ENCODE measurements at regions not wholly inside any gene's neighbourhood (a gene's known extent, or its start where the extent isn't known, plus 50 kb on each side); places are given as distances from the start of the nearest gene placed in this dataset.

- Histone ChIP-seq H3K36me3 (ENCODE audit: control insufficient read depth, insufficient read depth, low read length) (no peaks in the 10 kb centered on the region), H3K4me3 (replicated peaks; ENCODE audit: low read depth, low read length) (no peak overlapping the region), H3K27me3 (replicated peaks; ENCODE audit: control insufficient read depth, insufficient read depth, low read length) (no peaks in the 10 kb centered on the region)
- DNase-seq (ENCODE audit: extremely low read depth, insufficient read length), result no peak
- no peak for TF ChIP-seq CTCF (IDR thresholded peaks at IDR 0.05; ENCODE audit: insufficient read depth, low read length, poor library complexity, severe bottlenecking)
These were observed 164.0 kb upstream of the RAD23B start for GRCh38 chr9:107118863-107119624.

- Histone ChIP-seq H3K27me3 (replicated peaks; ENCODE audit: control insufficient read depth, insufficient read depth, low read length) (no peaks in the 10 kb centered on the region; the same call in 1 of the 2 replicates), H3K36me3 (ENCODE audit: control insufficient read depth, insufficient read depth, low read length) (no peaks in the 10 kb centered on the region)
These were observed 163.3 kb upstream of the RAD23B start for GRCh38 chr9:107119735-107120134.

GRCh38 chr9:107123389-107123788, 159.7 kb upstream of the RAD23B start:
- no peak for TF ChIP-seq CTCF (IDR thresholded peaks at IDR 0.05; ENCODE audit: insufficient read depth, low read length, poor library complexity, severe bottlenecking)
- Histone ChIP-seq H3K4me3 (replicated peaks; ENCODE audit: low read depth, low read length) (no peak overlapping the region), H3K36me3 (ENCODE audit: control insufficient read depth, insufficient read depth, low read length) (no peaks in the 10 kb centered on the region), H3K27me3 (replicated peaks; ENCODE audit: control insufficient read depth, insufficient read depth, low read length) (no peaks in the 10 kb centered on the region; the same call in none of the 2 replicates)
- no peak for DNase-seq (ENCODE audit: extremely low read depth, insufficient read length)

More at GRCh38 chr9:107119735-107120134, 163.3 kb upstream of the RAD23B start:
- H3K4me3 ChIP-seq (replicated peaks; ENCODE audit: low read depth, low read length), result no peak overlapping the region
- DNase-seq (ENCODE audit: extremely low read depth, insufficient read length), result no peak
- no peak for TF ChIP-seq CTCF (IDR thresholded peaks at IDR 0.05; ENCODE audit: insufficient read depth, low read length, poor library complexity, severe bottlenecking)

GRCh38 chr9:107127608-107128007, 155.5 kb upstream of the RAD23B start:
- no peak overlapping the region for H3K4me3 ChIP-seq (replicated peaks; ENCODE audit: low read depth, low read length)
- TF ChIP-seq CTCF (IDR thresholded peaks at IDR 0.05; ENCODE audit: insufficient read depth, low read length, poor library complexity, severe bottlenecking), result no peak
- no peaks in the 10 kb centered on the region for H3K36me3 ChIP-seq (ENCODE audit: control insufficient read depth, insufficient read depth, low read length)
- H3K27me3 ChIP-seq (replicated peaks; ENCODE audit: control insufficient read depth, insufficient read depth, low read length), result no peaks in the 10 kb centered on the region; the same call in none of the 2 replicates
- DNase-seq (ENCODE audit: extremely low read depth, insufficient read length), result no peak

- H3K4me3 ChIP-seq (replicated peaks; ENCODE audit: low read depth, low read length), result no peak overlapping the region
- no peak for TF ChIP-seq CTCF (IDR thresholded peaks at IDR 0.05; ENCODE audit: insufficient read depth, low read length, poor library complexity, severe bottlenecking)
- H3K36me3 ChIP-seq (ENCODE audit: control insufficient read depth, insufficient read depth, low read length), result no peaks in the 10 kb centered on the region
- no peak for DNase-seq (ENCODE audit: extremely low read depth, insufficient read length)
- peaks cover 2% of the 10 kb centered on the region for H3K27me3 ChIP-seq (replicated peaks; ENCODE audit: control insufficient read depth, insufficient read depth, low read length)
These were observed 151.8 kb upstream of the RAD23B start for GRCh38 chr9:107131108-107131799.
